Osteoblast (primary cell): ENCODE measurements at regions not wholly inside any gene's neighbourhood (a gene's known extent, or its start where the extent isn't known, plus 50 kb on each side); places are given as distances from the start of the nearest gene placed in this dataset.

ENCODE experiments used
- DNase-seq: peaks from one replicate; pipeline ENCODE4 v3.0.0; 2011; ENCODE audit warnings: low spot score, mixed read lengths; ENCODE audit not compliant: insufficient read length; ENCODE audit errors: missing footprints
- H2AFZ ChIP-seq: 2 replicates; pipeline ENCODE4 v1.6.0; 2011; ENCODE audit warnings: mild to moderate bottlenecking, low read length
- H3K27ac ChIP-seq: 2 replicates; pipeline ENCODE4 v1.5.1; 2011; ENCODE audit warnings: mild to moderate bottlenecking, low read depth, low read length, moderate library complexity
- H3K27me3 ChIP-seq: 2 replicates; pipeline ENCODE4 v1.6.0; 2012; ENCODE audit warnings: mild to moderate bottlenecking, control low read depth, inconsistent platforms, low read length, moderate library complexity; ENCODE audit not compliant: insufficient read depth
- H3K36me3 ChIP-seq: 2 replicates; pipeline ENCODE4 v1.5.1; 2011; ENCODE audit warnings: mild to moderate bottlenecking, low read length, control low read depth, moderate library complexity; ENCODE audit not compliant: insufficient read depth
- H3K4me1 ChIP-seq: 2 replicates; pipeline ENCODE4 v1.5.1; 2011; ENCODE audit warnings: mild to moderate bottlenecking, low read length, control low read depth, moderate library complexity; ENCODE audit not compliant: insufficient read depth
- H3K4me2 ChIP-seq: 2 replicates; pipeline ENCODE4 v1.6.0; 2011; ENCODE audit warnings: mild to moderate bottlenecking, low read length; ENCODE audit not compliant: insufficient read depth
- H3K4me3 ChIP-seq: fragments of 200-600 bp; sonication (generic); 3 replicates; pipeline ENCODE4 v1.5.1; 2012; ENCODE audit warnings: mild to moderate bottlenecking, low read length, inconsistent platforms; ENCODE audit not compliant: insufficient read depth
- H3K79me2 ChIP-seq: 2 replicates; pipeline ENCODE4 v1.6.0; 2012; ENCODE audit warnings: mild to moderate bottlenecking, low read length, control low read depth, inconsistent platforms; ENCODE audit not compliant: insufficient read depth
- H3K9me3 ChIP-seq: 2 replicates; pipeline ENCODE4 v1.5.1; 2011; ENCODE audit warnings: low read depth, low read length, control low read depth
- H4K20me1 ChIP-seq: 2 replicates; pipeline ENCODE4 v1.6.0; 2012; ENCODE audit warnings: mild to moderate bottlenecking, low read length, control low read depth; ENCODE audit not compliant: insufficient read depth
- CTCF ChIP-seq: IDR thresholded peaks from 2 replicates; pipeline ENCODE4 v1.5.1; 2011; ENCODE audit warnings: mild to moderate bottlenecking, low read depth, low read length, moderate library complexity; ENCODE audit errors: extremely low read depth

GRCh38 chr15:94704421-94704820 lies 473.1 kb downstream of the MCTP2 start:
- Histone ChIP-seq H3K79me2 (no peaks in the 10 kb centered on the region), H3K4me2 (no peak overlapping the region), H3K9me3 (no peaks in the 10 kb centered on the region), H3K27me3 (no peaks in the 10 kb centered on the region), H3K27ac (no peak overlapping the region), H3K36me3 (no peaks in the 10 kb centered on the region), H3K4me3 (no peak overlapping the region), H4K20me1 (no peaks in the 10 kb centered on the region), H3K4me1 (no peaks in the 10 kb centered on the region), H2AFZ (no peak overlapping the region)
- TF ChIP-seq CTCF = no peak
- no peak for DNase-seq

GRCh38 chr15:94704946-94705345 lies 473.6 kb downstream of the MCTP2 start:
- H4K20me1 ChIP-seq = no peaks in the 10 kb centered on the region
- H3K9me3 ChIP-seq = no peaks in the 10 kb centered on the region
- H2AFZ ChIP-seq = no peak overlapping the region
- H3K4me1 ChIP-seq = no peaks in the 10 kb centered on the region
- H3K79me2 ChIP-seq = no peaks in the 10 kb centered on the region
- H3K36me3 ChIP-seq = no peaks in the 10 kb centered on the region
- no peak overlapping the region for H3K4me3 ChIP-seq
- no peak overlapping the region for H3K4me2 ChIP-seq
- H3K27me3 ChIP-seq = no peaks in the 10 kb centered on the region
- DNase-seq = no peak
- H3K27ac ChIP-seq = no peak overlapping the region
- TF ChIP-seq CTCF = no peak

GRCh38 chr15:94709319-94709718 lies 478.0 kb downstream of the MCTP2 start:
- Histone ChIP-seq H2AFZ (no peak overlapping the region), H3K36me3 (no peaks in the 10 kb centered on the region), H3K4me2 (no peak overlapping the region), H3K27me3 (no peaks in the 10 kb centered on the region), H3K4me3 (no peak overlapping the region), H3K27ac (no peak overlapping the region), H3K79me2 (no peaks in the 10 kb centered on the region), H3K9me3 (no peaks in the 10 kb centered on the region), H3K4me1 (no peaks in the 10 kb centered on the region), H4K20me1 (no peaks in the 10 kb centered on the region)
- no peak for DNase-seq
- no peak for TF ChIP-seq CTCF

- Histone ChIP-seq H3K9me3 (peaks cover 4% of the 10 kb centered on the region), H3K79me2 (no peaks in the 10 kb centered on the region), H2AFZ (no peak overlapping the region), H3K36me3 (no peaks in the 10 kb centered on the region), H3K4me1 (no peaks in the 10 kb centered on the region), H4K20me1 (no peaks in the 10 kb centered on the region), H3K4me2 (no peak overlapping the region), H3K27ac (no peak overlapping the region), H3K27me3 (no peaks in the 10 kb centered on the region), H3K4me3 (no peak overlapping the region)
- no peak for TF ChIP-seq CTCF
- no peak for DNase-seq
Measured at GRCh38 chr15:94722024-94722636, 490.8 kb downstream of the MCTP2 start.
